ENCODE measurements at regions not wholly inside any gene's neighbourhood (a gene's known extent, or its start where the extent isn't known, plus 50 kb on each side); places are given as distances from the start of the nearest gene placed in this dataset.

GRCh38 chr4:129899849-129900248, 803.9 kb downstream of the C4orf33 start:
- no peak for DNase-seq (ENCODE audit: low read depth)

GRCh38 chr4:129900430-129900953, 804.5 kb downstream of the C4orf33 start:
- DNase-seq (ENCODE audit: low read depth) = no peak

GRCh38 chr4:129901205-129901604, 805.3 kb downstream of the C4orf33 start:
- no peak for DNase-seq (ENCODE audit: low read depth)

GRCh38 chr4:129903861-129904260, 807.9 kb downstream of the C4orf33 start:
- no peak for DNase-seq (ENCODE audit: low read depth)

- no peak for DNase-seq (ENCODE audit: low read depth)
Observed at GRCh38 chr4:129905256-129905655, 809.3 kb downstream of the C4orf33 start.

GRCh38 chr4:129908117-129908516, 812.2 kb downstream of the C4orf33 start:
- DNase-seq (ENCODE audit: low read depth) = no peak

GRCh38 chr4:129916991-129917390, 821.0 kb downstream of the C4orf33 start:
- DNase-seq (ENCODE audit: low read depth) = no peak

GRCh38 chr4:129917651-129918050, 821.7 kb downstream of the C4orf33 start:
- DNase-seq (ENCODE audit: low read depth) = no peak

- DNase-seq (ENCODE audit: low read depth) = no peak
Observed at GRCh38 chr4:129926936-129927335, 831.0 kb downstream of the C4orf33 start.

- DNase-seq (ENCODE audit: low read depth) = no peak
Observed at GRCh38 chr4:129929052-129929451, 833.1 kb downstream of the C4orf33 start.

- DNase-seq (ENCODE audit: low read depth) = no peak
Observed at GRCh38 chr4:129929984-129930383, 834.0 kb downstream of the C4orf33 start.

GRCh38 chr4:129950217-129950616, 854.3 kb downstream of the C4orf33 start:
- no peak for DNase-seq (ENCODE audit: low read depth)

- DNase-seq (ENCODE audit: low read depth) = no peak
Observed at GRCh38 chr4:129966175-129966574, 870.2 kb downstream of the C4orf33 start.

GRCh38 chr4:129968366-129968765, 872.4 kb downstream of the C4orf33 start:
- no peak for DNase-seq (ENCODE audit: low read depth)

- DNase-seq (ENCODE audit: low read depth) = no peak
Observed at GRCh38 chr4:129968778-129969177, 872.8 kb downstream of the C4orf33 start.

- DNase-seq (ENCODE audit: low read depth) = no peak
Observed at GRCh38 chr4:129970801-129971200, 874.8 kb downstream of the C4orf33 start.

GRCh38 chr4:129971419-129971818, 875.5 kb downstream of the C4orf33 start:
- no peak for DNase-seq (ENCODE audit: low read depth)

GRCh38 chr4:129972257-129972656, 876.3 kb downstream of the C4orf33 start:
- DNase-seq (ENCODE audit: low read depth) = no peak

GRCh38 chr4:129974730-129975129, 878.8 kb downstream of the C4orf33 start:
- DNase-seq (ENCODE audit: low read depth) = no peak

- no peak for DNase-seq (ENCODE audit: low read depth)
Observed at GRCh38 chr4:129978315-129978714, 882.4 kb downstream of the C4orf33 start.

- no peak for DNase-seq (ENCODE audit: low read depth)
Observed at GRCh38 chr4:129988957-129989356, 893.0 kb downstream of the C4orf33 start.

- no peak for DNase-seq (ENCODE audit: low read depth)
Observed at GRCh38 chr4:129994715-129995114, 898.8 kb downstream of the C4orf33 start.

- no peak for DNase-seq (ENCODE audit: low read depth)
Observed at GRCh38 chr4:129998436-129999150, 902.6 kb downstream of the C4orf33 start.

- DNase-seq (ENCODE audit: low read depth) = no peak
Observed at GRCh38 chr4:129999156-129999555, 903.2 kb downstream of the C4orf33 start.

Measured in GM04503 (cell line).